ENCODE measurements at regions not wholly inside any gene's neighbourhood (a gene's known extent, or its start where the extent isn't known, plus 50 kb on each side); places are given as distances from the start of the nearest gene placed in this dataset.

DNA sequence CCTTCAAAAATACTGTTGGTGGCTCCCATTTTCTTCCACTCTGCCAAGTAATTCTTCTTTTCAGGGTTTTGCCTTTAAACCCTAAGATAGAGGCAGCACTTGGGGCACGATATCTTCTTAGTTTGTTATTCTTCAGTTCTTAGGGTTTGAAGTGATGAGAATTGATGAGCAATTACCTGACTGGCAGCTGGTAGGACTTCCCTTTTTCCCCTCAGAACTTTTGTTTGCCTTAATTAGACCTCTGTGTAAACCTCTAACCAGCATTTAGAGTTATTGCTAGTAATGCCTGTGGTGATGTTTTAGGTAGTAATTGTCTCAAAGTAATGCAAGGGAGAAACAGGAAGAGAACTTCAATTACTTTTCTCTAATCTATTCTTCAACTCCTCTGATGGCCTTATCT is 683.5 kb downstream of the RPL10L start:
- no peak for DNase-seq (ENCODE audit: low spot score)
- H3K4me2 ChIP-seq = no peak overlapping the region
- no peaks in the 10 kb centered on the region for H3K79me2 ChIP-seq
- WGBS (ENCODE audit: low lambda C conversion rate, missing lambda C conversion rate) = 75% methylated on average over 1 of the region's 1 CpG
- no peak overlapping the region for H3K4me3 ChIP-seq
- H3K27ac ChIP-seq = no peak overlapping the region
- H3K4me1 ChIP-seq (ENCODE audit: insufficient read depth) = no peaks in the 10 kb centered on the region
- no peak for TF ChIP-seq EZH2 (IDR thresholded peaks at IDR 0.05; ENCODE audit: borderline replicate concordance)
- TF ChIP-seq EZH2phosphoT487 (IDR thresholded peaks at IDR 0.05; ENCODE audit: low read depth, severe bottlenecking, unreplicated experiment) = no peak
- TF ChIP-seq CTCF (IDR thresholded peaks at IDR 0.05; ENCODE audit: poor library complexity) = no peak
- no peaks in the 10 kb centered on the region for H4K20me1 ChIP-seq (ENCODE audit: insufficient read depth, poor library complexity, severe bottlenecking)
- H3K36me3 ChIP-seq (replicated peaks; ENCODE audit: insufficient read depth, low read depth) = no peaks in the 10 kb centered on the region
- no peaks in the 10 kb centered on the region for H3K27me3 ChIP-seq
- no peak overlapping the region for H2AFZ ChIP-seq
- H3K9me2 ChIP-seq (replicated peaks; ENCODE audit: insufficient read depth) = no peaks in the 10 kb centered on the region
- no peaks in the 10 kb centered on the region for H3K9me3 ChIP-seq (ENCODE audit: low read depth)

- no peak for DNase-seq (ENCODE audit: low spot score)
- H3K36me3 ChIP-seq (replicated peaks; ENCODE audit: insufficient read depth, low read depth) = no peaks in the 10 kb centered on the region
- no peaks in the 10 kb centered on the region for H3K4me1 ChIP-seq (ENCODE audit: insufficient read depth)
- H3K4me2 ChIP-seq = no peak overlapping the region
- no peak overlapping the region for H2AFZ ChIP-seq
- WGBS (ENCODE audit: low lambda C conversion rate, missing lambda C conversion rate) = 75% methylated on average over 2 of the region's 2 CpGs
- no peak overlapping the region for H3K4me3 ChIP-seq
- no peak for TF ChIP-seq EZH2 (IDR thresholded peaks at IDR 0.05; ENCODE audit: borderline replicate concordance)
- TF ChIP-seq CTCF (IDR thresholded peaks at IDR 0.05; ENCODE audit: poor library complexity) = no peak
- no peak for TF ChIP-seq EZH2phosphoT487 (IDR thresholded peaks at IDR 0.05; ENCODE audit: low read depth, severe bottlenecking, unreplicated experiment)
- no peaks in the 10 kb centered on the region for H4K20me1 ChIP-seq (ENCODE audit: insufficient read depth, poor library complexity, severe bottlenecking)
- no peaks in the 10 kb centered on the region for H3K27me3 ChIP-seq
- no peaks in the 10 kb centered on the region for H3K9me2 ChIP-seq (replicated peaks; ENCODE audit: insufficient read depth)
- no peak overlapping the region for H3K27ac ChIP-seq
- no peaks in the 10 kb centered on the region for H3K79me2 ChIP-seq
- H3K9me3 ChIP-seq (ENCODE audit: low read depth) = no peaks in the 10 kb centered on the region
Measured at GRCh38 chr14:45949479-45949878, 696.5 kb upstream of the MIS18BP1 start.

DNA sequence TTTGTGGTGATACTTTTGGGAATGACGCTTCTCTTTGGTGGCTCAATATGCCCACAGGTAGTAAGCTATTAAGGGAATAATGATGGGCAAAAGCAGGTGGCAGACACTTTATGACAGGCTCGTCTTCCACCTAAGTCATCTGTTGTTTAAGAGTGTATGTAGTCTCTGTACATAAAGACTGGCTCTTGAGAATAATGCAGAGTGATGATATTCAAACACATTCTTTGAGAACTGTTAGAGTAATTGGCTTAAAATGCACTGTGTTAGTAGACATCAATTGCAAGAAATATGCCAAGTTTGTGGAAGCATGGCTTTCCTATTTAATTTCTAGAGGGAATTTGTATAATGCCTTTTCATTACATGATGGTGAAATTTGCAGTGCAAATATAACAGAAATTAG is 694.8 kb upstream of the MIS18BP1 start:
- Histone ChIP-seq H3K4me1 (ENCODE audit: insufficient read depth) (no peaks in the 10 kb centered on the region), H2AFZ (no peak overlapping the region), H3K9me2 (replicated peaks; ENCODE audit: insufficient read depth) (no peaks in the 10 kb centered on the region), H3K79me2 (no peaks in the 10 kb centered on the region), H4K20me1 (ENCODE audit: insufficient read depth, poor library complexity, severe bottlenecking) (no peaks in the 10 kb centered on the region), H3K4me3 (no peak overlapping the region), H3K36me3 (replicated peaks; ENCODE audit: insufficient read depth, low read depth) (no peaks in the 10 kb centered on the region), H3K9me3 (ENCODE audit: low read depth) (no peaks in the 10 kb centered on the region), H3K4me2 (no peak overlapping the region), H3K27me3 (no peaks in the 10 kb centered on the region), H3K27ac (no peak overlapping the region)
- DNase-seq (ENCODE audit: low spot score) = no peak
- WGBS (ENCODE audit: low lambda C conversion rate, missing lambda C conversion rate) = 86% methylated on average over 2 of the region's 2 CpGs
- TF ChIP-seq EZH2phosphoT487 (IDR thresholded peaks at IDR 0.05; ENCODE audit: low read depth, severe bottlenecking, unreplicated experiment) (no peak), CTCF (IDR thresholded peaks at IDR 0.05; ENCODE audit: poor library complexity) (no peak), EZH2 (IDR thresholded peaks at IDR 0.05; ENCODE audit: borderline replicate concordance) (no peak)

DNA sequence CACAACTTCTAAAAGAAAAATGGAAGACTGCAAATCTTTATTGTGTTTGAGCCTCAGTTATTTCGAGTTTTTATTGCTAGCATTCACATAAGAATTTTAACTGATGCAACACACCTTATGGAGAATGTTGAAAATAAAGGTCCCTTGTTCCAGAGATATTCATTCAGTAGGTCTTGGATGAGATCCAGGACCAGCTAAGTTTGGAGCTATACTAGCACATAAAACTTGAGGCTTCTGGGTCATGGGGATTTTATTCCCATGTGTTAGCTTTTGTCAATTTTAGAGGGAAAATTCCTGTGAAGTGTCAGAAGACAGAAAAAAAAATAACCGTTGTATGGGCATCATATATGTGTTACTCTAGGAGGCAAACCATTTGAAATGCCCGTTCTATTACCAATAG is 693.2 kb upstream of the MIS18BP1 start:
- WGBS (ENCODE audit: low lambda C conversion rate, missing lambda C conversion rate) = 79% methylated on average over 3 of the region's 3 CpGs
- Histone ChIP-seq H3K4me1 (ENCODE audit: insufficient read depth) (no peaks in the 10 kb centered on the region), H3K9me2 (replicated peaks; ENCODE audit: insufficient read depth) (no peaks in the 10 kb centered on the region), H3K4me3 (no peak overlapping the region), H3K4me2 (no peak overlapping the region), H2AFZ (no peak overlapping the region), H4K20me1 (ENCODE audit: insufficient read depth, poor library complexity, severe bottlenecking) (no peaks in the 10 kb centered on the region), H3K9me3 (ENCODE audit: low read depth) (no peaks in the 10 kb centered on the region), H3K36me3 (replicated peaks; ENCODE audit: insufficient read depth, low read depth) (no peaks in the 10 kb centered on the region), H3K79me2 (no peaks in the 10 kb centered on the region), H3K27me3 (no peaks in the 10 kb centered on the region), H3K27ac (no peak overlapping the region)
- DNase-seq (ENCODE audit: low spot score) = no peak
- TF ChIP-seq EZH2 (IDR thresholded peaks at IDR 0.05; ENCODE audit: borderline replicate concordance) (no peak), CTCF (IDR thresholded peaks at IDR 0.05; ENCODE audit: poor library complexity) (no peak), EZH2phosphoT487 (IDR thresholded peaks at IDR 0.05; ENCODE audit: low read depth, severe bottlenecking, unreplicated experiment) (no peak)
